ENCODE measurements at regions not wholly inside any gene's neighbourhood (a gene's known extent, or its start where the extent isn't known, plus 50 kb on each side); places are given as distances from the start of the nearest gene placed in this dataset.
A peak's percentile ranks its signal among the peaks of the same experiment; 100 is the strongest.

DNA sequence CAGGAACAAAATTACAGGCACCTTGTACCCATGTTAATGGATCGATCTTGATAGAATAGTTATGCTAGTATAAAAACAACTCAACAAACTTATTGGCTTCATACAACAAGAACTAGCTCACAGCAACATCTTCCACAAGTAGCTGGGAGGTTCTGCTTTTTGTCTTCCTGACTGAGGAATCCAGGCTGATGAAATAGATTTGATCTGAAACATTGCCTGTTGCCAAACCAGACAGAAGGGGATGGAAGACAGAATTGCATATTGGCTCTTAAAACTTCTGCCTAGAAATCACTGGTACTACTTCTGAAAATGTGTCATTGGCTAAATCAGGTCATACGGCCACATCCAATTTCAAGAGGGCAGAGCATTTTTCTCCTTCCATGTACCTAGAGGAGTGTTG is 267.3 kb downstream of the RFC3 start:
- DNase-seq (ENCODE audit: low read depth), result no peak
- TF ChIP-seq, protein P1, sequence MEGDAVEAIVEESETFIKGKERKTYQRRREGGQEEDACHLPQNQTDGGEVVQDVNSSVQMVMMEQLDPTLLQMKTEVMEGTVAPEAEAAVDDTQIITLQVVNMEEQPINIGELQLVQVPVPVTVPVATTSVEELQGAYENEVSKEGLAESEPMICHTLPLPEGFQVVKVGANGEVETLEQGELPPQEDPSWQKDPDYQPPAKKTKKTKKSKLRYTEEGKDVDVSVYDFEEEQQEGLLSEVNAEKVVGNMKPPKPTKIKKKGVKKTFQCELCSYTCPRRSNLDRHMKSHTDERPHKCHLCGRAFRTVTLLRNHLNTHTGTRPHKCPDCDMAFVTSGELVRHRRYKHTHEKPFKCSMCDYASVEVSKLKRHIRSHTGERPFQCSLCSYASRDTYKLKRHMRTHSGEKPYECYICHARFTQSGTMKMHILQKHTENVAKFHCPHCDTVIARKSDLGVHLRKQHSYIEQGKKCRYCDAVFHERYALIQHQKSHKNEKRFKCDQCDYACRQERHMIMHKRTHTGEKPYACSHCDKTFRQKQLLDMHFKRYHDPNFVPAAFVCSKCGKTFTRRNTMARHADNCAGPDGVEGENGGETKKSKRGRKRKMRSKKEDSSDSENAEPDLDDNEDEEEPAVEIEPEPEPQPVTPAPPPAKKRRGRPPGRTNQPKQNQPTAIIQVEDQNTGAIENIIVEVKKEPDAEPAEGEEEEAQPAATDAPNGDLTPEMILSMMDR (conservative IDR thresholded peaks at IDR 0.05; ENCODE audit: low read depth, low read length), result no peak
- no peak overlapping the region for H3K4me3 ChIP-seq (ENCODE audit: low read depth, low read length)

DNA sequence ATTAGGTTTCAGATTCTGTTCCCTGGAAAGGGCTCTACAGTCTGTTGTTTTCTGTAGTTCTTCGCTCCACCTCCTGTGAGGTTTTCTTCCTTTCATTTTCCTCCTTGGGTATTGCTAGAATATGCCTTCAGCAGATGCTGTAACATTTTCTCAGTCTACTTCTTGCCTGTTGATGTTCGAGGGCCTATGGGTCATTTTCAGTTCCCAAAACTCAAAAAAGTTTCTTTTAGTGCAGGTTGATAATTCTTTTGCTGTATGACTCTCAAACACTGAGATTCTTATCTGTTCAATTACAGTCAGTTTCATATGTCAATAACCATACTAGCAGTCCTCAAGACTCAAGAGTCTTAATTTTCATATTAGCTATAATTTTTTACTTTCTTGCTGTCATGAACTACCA is 268.3 kb downstream of the RFC3 start:
- TF ChIP-seq, protein P1 (conservative IDR thresholded peaks at IDR 0.05; ENCODE audit: low read depth, low read length), result no peak
- no peak for DNase-seq (ENCODE audit: low read depth)
- H3K4me3 ChIP-seq (ENCODE audit: low read depth, low read length), result no peak overlapping the region

DNA sequence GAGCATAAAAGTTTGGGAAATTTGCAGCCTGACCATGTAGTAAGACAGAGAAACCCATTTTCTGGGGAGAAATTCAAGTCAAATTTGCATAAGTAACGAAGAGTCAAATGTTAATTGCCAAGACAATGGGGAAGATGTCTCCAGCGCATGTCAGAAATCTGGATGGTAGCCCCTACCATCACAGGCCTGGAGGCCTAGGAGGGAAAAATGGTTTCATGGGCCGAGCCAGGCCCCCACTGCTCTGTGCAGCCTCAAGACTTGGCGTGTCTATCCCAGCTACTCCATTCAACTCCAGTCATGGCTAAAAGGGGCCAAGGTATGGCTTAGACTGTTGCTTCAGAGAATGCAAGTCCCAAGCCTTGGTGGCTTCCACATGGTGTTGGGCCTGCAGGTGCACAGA is 269.8 kb downstream of the RFC3 start:
- no peak overlapping the region for H3K4me3 ChIP-seq (ENCODE audit: low read depth, low read length)
- no peak for DNase-seq (ENCODE audit: low read depth)
- TF ChIP-seq, protein P1 (conservative IDR thresholded peaks at IDR 0.05; ENCODE audit: low read depth, low read length), result no peak

DNA sequence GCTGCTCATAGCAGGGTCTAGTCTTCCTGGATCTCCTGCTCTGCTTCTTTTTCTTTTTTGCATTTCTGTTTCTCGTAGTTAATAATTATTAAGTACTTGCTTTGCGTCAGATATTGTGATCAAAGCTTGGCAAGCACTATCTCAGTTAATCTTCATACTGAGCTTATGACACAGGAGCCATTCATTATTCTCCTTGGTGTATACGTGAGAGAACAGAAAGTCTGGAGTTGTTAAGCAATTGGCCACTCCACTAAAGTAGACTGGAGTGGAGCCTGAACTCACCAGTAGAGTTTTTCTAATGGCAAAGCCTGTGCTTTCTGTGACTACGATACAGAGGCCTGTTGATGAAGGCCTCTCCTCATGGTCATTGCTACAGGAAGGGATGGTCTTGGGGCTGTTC is 285.9 kb downstream of the RFC3 start:
- TF ChIP-seq, protein P1 (conservative IDR thresholded peaks at IDR 0.05; ENCODE audit: low read depth, low read length), result no peak
- DNase-seq (ENCODE audit: low read depth), result no peak
- H3K4me3 ChIP-seq (ENCODE audit: low read depth, low read length), result no peak overlapping the region

DNA sequence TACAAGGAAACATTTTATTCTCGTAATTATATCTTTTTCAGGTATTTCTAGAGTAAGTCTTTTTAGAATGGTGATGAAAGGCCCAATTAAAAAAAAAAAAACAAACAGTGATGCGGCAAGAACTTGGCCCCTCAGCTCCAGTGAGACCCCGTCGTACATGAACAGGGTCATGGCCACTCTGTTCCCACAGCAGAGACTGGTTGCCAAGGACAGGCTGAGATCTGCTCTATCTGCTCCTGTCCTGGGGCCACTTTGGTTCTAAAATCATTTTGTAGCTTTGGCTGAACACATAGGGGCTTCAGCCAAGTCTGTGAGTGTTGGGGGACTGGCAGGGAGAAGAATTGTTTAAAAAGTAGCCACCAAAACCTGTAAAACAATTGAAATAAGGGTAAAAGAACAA is 286.9 kb downstream of the RFC3 start:
- DNase-seq (ENCODE audit: low read depth), result no peak
- TF ChIP-seq, protein P1 (conservative IDR thresholded peaks at IDR 0.05; ENCODE audit: low read depth, low read length), result no peak
- no peak overlapping the region for H3K4me3 ChIP-seq (ENCODE audit: low read depth, low read length)

DNA sequence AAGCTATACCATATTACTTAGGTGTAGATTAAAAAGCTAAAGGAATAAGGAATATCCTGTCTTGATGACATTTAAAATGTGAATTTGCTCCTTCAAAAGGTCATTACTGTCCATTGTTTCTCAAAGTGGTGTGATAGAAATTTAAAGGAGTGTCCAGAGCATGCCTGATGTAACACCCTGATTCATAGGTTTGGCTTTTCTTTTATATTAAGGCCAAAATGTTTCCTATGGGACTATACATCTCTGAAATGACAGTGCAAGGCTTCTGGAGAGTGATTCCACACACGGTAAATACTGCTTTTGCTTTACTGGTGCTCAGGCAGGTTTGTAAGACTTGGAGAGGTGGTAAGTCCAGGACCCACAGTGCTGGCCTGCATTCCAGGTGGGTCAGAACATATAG is 289.9 kb downstream of the RFC3 start:
- peak; percentile 10 for DNase-seq (ENCODE audit: low read depth)
- H3K4me3 ChIP-seq (ENCODE audit: low read depth, low read length), result no peak overlapping the region
- TF ChIP-seq, protein P1 (conservative IDR thresholded peaks at IDR 0.05; ENCODE audit: low read depth, low read length), result no peak

DNA sequence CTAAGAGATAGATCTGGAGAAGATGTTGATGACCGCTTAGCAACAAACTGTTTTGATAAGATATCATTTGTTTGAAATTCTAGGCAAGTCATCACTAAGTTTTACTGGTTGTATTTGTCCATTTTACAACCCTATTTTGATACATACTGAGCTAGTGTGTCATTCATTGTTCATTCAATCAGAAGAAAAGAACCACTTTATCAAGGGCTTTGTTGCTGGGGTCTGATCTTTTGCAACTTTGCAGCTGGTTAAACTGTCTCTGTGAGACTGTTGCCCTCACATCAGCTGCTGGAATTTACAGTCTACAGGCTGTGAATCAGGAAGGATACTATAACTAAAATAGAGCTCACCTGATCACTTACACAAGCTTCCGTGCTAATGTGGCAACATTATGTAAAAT is 290.5 kb downstream of the RFC3 start:
- TF ChIP-seq, protein P1 (conservative IDR thresholded peaks at IDR 0.05; ENCODE audit: low read depth, low read length), result no peak
- peak; percentile 15 for DNase-seq (ENCODE audit: low read depth)
- H3K4me3 ChIP-seq (ENCODE audit: low read depth, low read length), result no peak overlapping the region

Measured in choroid plexus epithelial cell (primary cell).